ENCODE measurements at regions not wholly inside any gene's neighbourhood (a gene's known extent, or its start where the extent isn't known, plus 50 kb on each side); places are given as distances from the start of the nearest gene placed in this dataset.

GRCh38 chr6:142500250-142500786 lies 198.5 kb downstream of the ADGRG6 start:
- no peak for DNase-seq

- DNase-seq = no peak
These were observed 200.0 kb downstream of the ADGRG6 start for GRCh38 chr6:142501795-142502194.

- DNase-seq = no peak
These were observed 205.3 kb downstream of the ADGRG6 start for GRCh38 chr6:142507065-142507464.

- DNase-seq = no peak
These were observed 208.4 kb downstream of the ADGRG6 start for GRCh38 chr6:142510211-142510610.

GRCh38 chr6:142518126-142518525 lies 216.3 kb downstream of the ADGRG6 start:
- DNase-seq = no peak

- DNase-seq = no peak
These were observed 217.0 kb downstream of the ADGRG6 start for GRCh38 chr6:142518761-142519160.

GRCh38 chr6:142521791-142522190 lies 220.0 kb downstream of the ADGRG6 start:
- DNase-seq = no peak

GRCh38 chr6:142523515-142524375 lies 221.9 kb downstream of the ADGRG6 start:
- no peak for DNase-seq

- DNase-seq = no peak
These were observed 228.8 kb downstream of the ADGRG6 start for GRCh38 chr6:142530566-142530965.

GRCh38 chr6:142531727-142532126 lies 229.9 kb downstream of the ADGRG6 start:
- DNase-seq = no peak

- no peak for DNase-seq
These were observed 232.3 kb downstream of the ADGRG6 start for GRCh38 chr6:142534076-142534475.

- no peak for DNase-seq
These were observed 232.7 kb downstream of the ADGRG6 start for GRCh38 chr6:142534484-142534883.

- no peak for DNase-seq
These were observed 236.0 kb downstream of the ADGRG6 start for GRCh38 chr6:142537612-142538478.

GRCh38 chr6:142542704-142543233 lies 241.0 kb downstream of the ADGRG6 start:
- DNase-seq = no peak

- no peak for DNase-seq
These were observed 241.8 kb downstream of the ADGRG6 start for GRCh38 chr6:142543606-142544005.

GRCh38 chr6:142544199-142544838 lies 242.5 kb downstream of the ADGRG6 start:
- DNase-seq = no peak

GRCh38 chr6:142545147-142545546 lies 243.3 kb downstream of the ADGRG6 start:
- no peak for DNase-seq

GRCh38 chr6:142548566-142548965 lies 246.8 kb downstream of the ADGRG6 start:
- no peak for DNase-seq

GRCh38 chr6:142550310-142551063 lies 248.7 kb downstream of the ADGRG6 start:
- DNase-seq = no peak

GRCh38 chr6:142551274-142551811 lies 249.5 kb downstream of the ADGRG6 start:
- DNase-seq = no peak

- no peak for DNase-seq
These were observed 257.0 kb downstream of the ADGRG6 start for GRCh38 chr6:142558786-142559185.

Data from effector CD4-positive, alpha-beta T cell (primary cell).